HG02852 (cell line): ENCODE measurements at regions not wholly inside any gene's neighbourhood (a gene's known extent, or its start where the extent isn't known, plus 50 kb on each side); places are given as distances from the start of the nearest gene placed in this dataset.
"Not testable (repeated sequence)": the region's sequence is repeated elsewhere in the genome, so short reads cannot be mapped to it uniquely, and the experiment has no call there.

ENCODE experiments used
- ATAC-seq: cut with Tn5 transposase; IDR thresholded peaks from one replicate; pipeline ENCODE4 v1.9.1; 2021; ENCODE audit warnings: mild to moderate bottlenecking, moderate library complexity; ENCODE audit not compliant: unreplicated experiment

- not testable (repeated sequence) for ATAC-seq
Measured at GRCh38 chr12:124373701-124374100, 78.8 kb downstream of the RFLNA start.

- ATAC-seq = no peak
Measured at GRCh38 chr12:124372831-124373230, 77.9 kb downstream of the RFLNA start.

- ATAC-seq = no peak
Measured at GRCh38 chr12:124371970-124372555, 77.2 kb downstream of the RFLNA start.

GRCh38 chr12:124371366-124371765, 76.5 kb downstream of the RFLNA start:
- ATAC-seq = no peak

GRCh38 chr12:124370851-124371250, 76.0 kb downstream of the RFLNA start:
- no peak for ATAC-seq

GRCh38 chr12:124370384-124370783, 75.5 kb downstream of the RFLNA start:
- no peak for ATAC-seq

GRCh38 chr12:124369827-124370378, 75.0 kb downstream of the RFLNA start:
- ATAC-seq = no peak

- no peak for ATAC-seq
Measured at GRCh38 chr12:124369055-124369826, 74.3 kb downstream of the RFLNA start.

GRCh38 chr12:124368421-124369032, 73.6 kb downstream of the RFLNA start:
- ATAC-seq = no peak

- ATAC-seq = no peak
Measured at GRCh38 chr12:124365726-124366430, 71.0 kb downstream of the RFLNA start.
